OCI-LY1 (cell line): ENCODE measurements at regions not wholly inside any gene's neighbourhood (a gene's known extent, or its start where the extent isn't known, plus 50 kb on each side); places are given as distances from the start of the nearest gene placed in this dataset.

ENCODE experiments used
- H2AFZ ChIP-seq: fragments of 200-600 bp; sonication (generic), shearing (Covaris generic); 2 replicates; pipeline ENCODE4 v1.6.0; 2014; ENCODE audit warnings: antibody characterized with exemption, mild to moderate bottlenecking, low read length
- H3F3A ChIP-seq: fragments of 200-600 bp; sonication (generic), shearing (Covaris generic); 2 replicates; pipeline ENCODE4 v1.6.0; 2014; ENCODE audit warnings: mild to moderate bottlenecking, antibody characterized with exemption, low read length, moderate library complexity; ENCODE audit not compliant: insufficient read depth
- H3K27ac ChIP-seq: fragments of 200-600 bp; sonication (generic); 2 replicates; pipeline ENCODE4 v1.5.1; 2014; ENCODE audit warnings: low read length, mixed run types, mild to moderate bottlenecking, low read depth; ENCODE audit not compliant: poor library complexity, severe bottlenecking
- H3K27me3 ChIP-seq: fragments of 200-600 bp; sonication (generic); 2 replicates; pipeline ENCODE4 v1.6.0; 2014; ENCODE audit warnings: antibody characterized with exemption, mild to moderate bottlenecking, low read length, moderate library complexity; ENCODE audit not compliant: insufficient read depth
- H3K36me3 ChIP-seq: fragments of 200-600 bp; sonication (generic); 2 replicates; pipeline ENCODE4 v1.6.1; 2014; ENCODE audit warnings: mild to moderate bottlenecking, antibody characterized with exemption, low read length, moderate library complexity, mixed read lengths; ENCODE audit not compliant: insufficient read depth
- H3K4me1 ChIP-seq: fragments of 200-600 bp; sonication (generic); 2 replicates; pipeline ENCODE4 v1.5.1; 2014; ENCODE audit warnings: mild to moderate bottlenecking, low read length, moderate library complexity; ENCODE audit not compliant: insufficient read depth, severe bottlenecking
- H3K4me2 ChIP-seq: fragments of 200-600 bp; sonication (generic), shearing (Covaris generic); 2 replicates; pipeline ENCODE4 v1.6.1; 2014; ENCODE audit warnings: low read length
- H3K4me3 ChIP-seq: fragments of 200-600 bp; sonication (generic); 2 replicates; pipeline ENCODE4 v1.5.1; 2014; ENCODE audit warnings: low read length, low read depth, mild to moderate bottlenecking, mixed read lengths; ENCODE audit not compliant: poor library complexity, severe bottlenecking
- H3K79me2 ChIP-seq: fragments of 200-600 bp; shearing (Covaris generic); 2 replicates; pipeline ENCODE4 v1.6.1; 2016; ENCODE audit warnings: mixed run types, low read length, mixed read lengths; ENCODE audit not compliant: insufficient read depth
- H3K9ac ChIP-seq: fragments of 200-600 bp; sonication (generic), shearing (Covaris generic); 2 replicates; pipeline ENCODE4 v1.6.1; 2014; ENCODE audit warnings: mild to moderate bottlenecking, low read length, mixed read lengths
- H3K9me2 ChIP-seq: fragments of 200-600 bp; sonication (generic), shearing (Covaris generic); 2 replicates; pipeline ENCODE4 v1.6.1; 2014; ENCODE audit warnings: low read depth, mild to moderate bottlenecking, low read length, mixed read lengths
- H3K9me3 ChIP-seq: fragments of 200-600 bp; shearing (Covaris generic); 2 replicates; pipeline ENCODE4 v1.6.1; 2014; ENCODE audit warnings: low read length, mixed read lengths
- H4K20me1 ChIP-seq: fragments of 200-600 bp; sonication (generic), shearing (Covaris generic); 2 replicates; pipeline ENCODE4 v1.6.0; 2016; ENCODE audit warnings: mild to moderate bottlenecking, low read length; ENCODE audit not compliant: insufficient read depth
- CTCF ChIP-seq: fragments of 200-600 bp; sonication (generic), shearing (Covaris generic); IDR thresholded peaks from 2 replicates; pipeline ENCODE4 v1.5.1; 2017; ENCODE audit warnings: mild to moderate bottlenecking, antibody characterized with exemption, low read length, moderate library complexity, mixed read lengths
- EZH2 ChIP-seq: fragments of 200-600 bp; sonication (generic), shearing (Covaris generic); IDR thresholded peaks from 2 replicates; pipeline ENCODE4 v1.8.0; 2017; ENCODE audit warnings: borderline replicate concordance, mixed run types, mild to moderate bottlenecking, antibody characterized with exemption, low read length, moderate library complexity, mixed read lengths

GRCh38 chr2:144988591-144988990, 468.7 kb upstream of the ZEB2 start:
- Histone ChIP-seq H3K4me1 (peaks cover 11% of the 10 kb centered on the region), H3K9me3 (peaks cover 9% of the 10 kb centered on the region), H3K27ac (no peak overlapping the region), H3K9me2 (no peaks in the 10 kb centered on the region), H4K20me1 (no peaks in the 10 kb centered on the region), H2AFZ (no peak overlapping the region), H3K4me3 (no peak overlapping the region), H3K4me2 (no peak overlapping the region), H3K36me3 (no peaks in the 10 kb centered on the region), H3F3A (no peaks in the 10 kb centered on the region), H3K79me2 (no peaks in the 10 kb centered on the region), H3K27me3 (no peaks in the 10 kb centered on the region), H3K9ac (no peak overlapping the region)
- TF ChIP-seq EZH2 = no peak
- no peak for TF ChIP-seq CTCF

GRCh38 chr2:144986691-144987090, 466.8 kb upstream of the ZEB2 start:
- Histone ChIP-seq H4K20me1 (no peaks in the 10 kb centered on the region), H3K36me3 (no peaks in the 10 kb centered on the region), H2AFZ (no peak overlapping the region), H3K4me1 (peaks cover 11% of the 10 kb centered on the region), H3K9me3 (peaks cover 9% of the 10 kb centered on the region), H3K79me2 (no peaks in the 10 kb centered on the region), H3K9ac (no peak overlapping the region), H3F3A (no peaks in the 10 kb centered on the region), H3K4me3 (no peak overlapping the region), H3K27me3 (no peaks in the 10 kb centered on the region), H3K27ac (no peak overlapping the region), H3K9me2 (no peaks in the 10 kb centered on the region), H3K4me2 (no peak overlapping the region)
- TF ChIP-seq EZH2 (no peak), CTCF (no peak)

- Histone ChIP-seq H3F3A (no peaks in the 10 kb centered on the region), H3K9me2 (no peaks in the 10 kb centered on the region), H3K27ac (no peak overlapping the region), H3K36me3 (no peaks in the 10 kb centered on the region), H3K9ac (no peak overlapping the region), H3K4me1 (no peaks in the 10 kb centered on the region), H3K4me3 (no peak overlapping the region), H3K4me2 (no peak overlapping the region), H3K27me3 (no peaks in the 10 kb centered on the region), H3K9me3 (peaks cover 9% of the 10 kb centered on the region), H4K20me1 (no peaks in the 10 kb centered on the region), H2AFZ (no peak overlapping the region), H3K79me2 (no peaks in the 10 kb centered on the region)
- TF ChIP-seq CTCF = no peak
- TF ChIP-seq EZH2 = no peak
Measured at GRCh38 chr2:144984038-144984437, 464.1 kb upstream of the ZEB2 start.
